Neural crest cell (in vitro differentiated cells): ENCODE measurements at regions not wholly inside any gene's neighbourhood (a gene's known extent, or its start where the extent isn't known, plus 50 kb on each side); places are given as distances from the start of the nearest gene placed in this dataset.
A peak's percentile ranks its signal among the peaks of the same experiment; 100 is the strongest.

Experiments
- DNase-seq: peaks from one replicate; pipeline ENCODE4 v3.0.0; 2021; ENCODE audit warnings: low read depth, mixed read lengths, low spot score
- H3K27ac Mint-ChIP-seq: one replicate; pipeline ENCODE4 v1.8.0; 2021; ENCODE audit warnings: mild to moderate bottlenecking, mixed read lengths; ENCODE audit not compliant: unreplicated experiment
- H3K27me3 Mint-ChIP-seq: 2 replicates; pipeline ENCODE4 v1.8.0; 2021; ENCODE audit warnings: low read depth, mild to moderate bottlenecking, mixed read lengths
- H3K36me3 Mint-ChIP-seq: 2 replicates; pipeline ENCODE4 v1.8.0; 2021; ENCODE audit warnings: low read depth, mild to moderate bottlenecking, mixed read lengths
- H3K4me1 Mint-ChIP-seq: 2 replicates; pipeline ENCODE4 v1.8.0; 2021; ENCODE audit warnings: mixed read lengths
- H3K4me3 Mint-ChIP-seq: one replicate; pipeline ENCODE4 v1.8.0; 2021; ENCODE audit warnings: mild to moderate bottlenecking, mixed read lengths
- H3K9me3 Mint-ChIP-seq: 2 replicates; pipeline ENCODE4 v1.8.0; 2021; ENCODE audit warnings: mixed read lengths
- CTCF ChIP-seq: fragments of 200-600 bp; sonication (generic); conservative IDR thresholded peaks from 2 replicates; pipeline ENCODE4 v1.5.0; 2021; ENCODE audit warnings: antibody characterized with exemption, mild to moderate bottlenecking

- no peak for TF ChIP-seq CTCF
- H3K4me1 Mint-ChIP-seq, result peaks cover 13% of the 10 kb centered on the region
- DNase-seq, result no peak
- H3K36me3 Mint-ChIP-seq, result peaks cover 3% of the 10 kb centered on the region
- H3K27me3 Mint-ChIP-seq, result peaks cover 37% of the 10 kb centered on the region
- no peak overlapping the region for H3K27ac Mint-ChIP-seq
- no peak overlapping the region for H3K4me3 Mint-ChIP-seq
- H3K9me3 Mint-ChIP-seq, result peaks cover 9% of the 10 kb centered on the region
These were observed 229.9 kb upstream of the CIBAR2 start for GRCh38 chr16:85341972-85342695.

GRCh38 chr16:85344502-85345128, 232.3 kb upstream of the CIBAR2 start:
- no peak for TF ChIP-seq CTCF
- peaks cover 12% of the 10 kb centered on the region for H3K4me1 Mint-ChIP-seq
- peaks cover 3% of the 10 kb centered on the region for H3K36me3 Mint-ChIP-seq
- peaks cover 9% of the 10 kb centered on the region for H3K9me3 Mint-ChIP-seq
- peaks cover 33% of the 10 kb centered on the region for H3K27me3 Mint-ChIP-seq
- DNase-seq, result no peak
- no peak overlapping the region for H3K4me3 Mint-ChIP-seq
- H3K27ac Mint-ChIP-seq, result no peak overlapping the region

- Mint-ChIP-seq H3K4me1 (peaks cover 12% of the 10 kb centered on the region), H3K9me3 (peaks cover 9% of the 10 kb centered on the region), H3K4me3 (no peak overlapping the region), H3K27ac (no peak overlapping the region), H3K27me3 (peaks cover 29% of the 10 kb centered on the region), H3K36me3 (peaks cover 3% of the 10 kb centered on the region)
- DNase-seq, result no peak
- TF ChIP-seq CTCF, result no peak
These were observed 232.9 kb upstream of the CIBAR2 start for GRCh38 chr16:85345129-85345639.

- H3K27me3 Mint-ChIP-seq, result peaks cover 25% of the 10 kb centered on the region
- H3K27ac Mint-ChIP-seq, result no peak overlapping the region
- DNase-seq, result no peak
- peaks cover 3% of the 10 kb centered on the region for H3K36me3 Mint-ChIP-seq
- H3K4me1 Mint-ChIP-seq, result peaks cover 12% of the 10 kb centered on the region
- H3K9me3 Mint-ChIP-seq, result peaks cover 9% of the 10 kb centered on the region
- no peak for TF ChIP-seq CTCF
- H3K4me3 Mint-ChIP-seq, result no peak overlapping the region
These were observed 234.3 kb upstream of the CIBAR2 start for GRCh38 chr16:85346404-85347212.

GRCh38 chr16:85347213-85347591, 234.9 kb upstream of the CIBAR2 start:
- TF ChIP-seq CTCF, result peak; percentile 48
- Mint-ChIP-seq H3K27ac (no peak overlapping the region), H3K36me3 (peaks cover 3% of the 10 kb centered on the region), H3K4me3 (no peak overlapping the region), H3K9me3 (peaks cover 9% of the 10 kb centered on the region), H3K4me1 (peaks cover 12% of the 10 kb centered on the region), H3K27me3 (peaks cover 22% of the 10 kb centered on the region)
- DNase-seq, result no peak
